ENCODE measurements at regions not wholly inside any gene's neighbourhood (a gene's known extent, or its start where the extent isn't known, plus 50 kb on each side); places are given as distances from the start of the nearest gene placed in this dataset.

GRCh38 chr1:87466621-87467020, 137.9 kb downstream of the LMO4 start:
- no peaks in the 10 kb centered on the region for H3K36me3 ChIP-seq (ENCODE audit: insufficient read depth, low read length)
- no peak overlapping the region for H3K4me3 ChIP-seq (ENCODE audit: low read depth, low read length)
- no peaks in the 10 kb centered on the region for H3K27me3 ChIP-seq (ENCODE audit: insufficient read depth, low read length)
- H3K4me1 ChIP-seq (ENCODE audit: control insufficient read depth, insufficient read depth, low read length, unreplicated experiment), result no peaks in the 10 kb centered on the region
- H3K27ac ChIP-seq (ENCODE audit: low read depth, low read length), result no peak overlapping the region
- H2AFZ ChIP-seq (ENCODE audit: low read length, unreplicated experiment), result no peak overlapping the region
- no peaks in the 10 kb centered on the region for H3K79me2 ChIP-seq (ENCODE audit: control insufficient read depth, insufficient read depth, low read length, unreplicated experiment)

- H3K4me1 ChIP-seq (ENCODE audit: control insufficient read depth, insufficient read depth, low read length, unreplicated experiment), result peaks cover 5% of the 10 kb centered on the region
- H3K36me3 ChIP-seq (ENCODE audit: insufficient read depth, low read length), result no peaks in the 10 kb centered on the region
- no peaks in the 10 kb centered on the region for H3K27me3 ChIP-seq (ENCODE audit: insufficient read depth, low read length)
- no peak overlapping the region for H3K27ac ChIP-seq (ENCODE audit: low read depth, low read length)
- no peak overlapping the region for H2AFZ ChIP-seq (ENCODE audit: low read length, unreplicated experiment)
- no peaks in the 10 kb centered on the region for H3K79me2 ChIP-seq (ENCODE audit: control insufficient read depth, insufficient read depth, low read length, unreplicated experiment)
- no peak overlapping the region for H3K4me3 ChIP-seq (ENCODE audit: low read depth, low read length)
These were observed 144.0 kb downstream of the LMO4 start for GRCh38 chr1:87472716-87473115.

GRCh38 chr1:87473203-87473661, 144.6 kb downstream of the LMO4 start:
- H3K27ac ChIP-seq (ENCODE audit: low read depth, low read length), result no peak overlapping the region
- no peaks in the 10 kb centered on the region for H3K79me2 ChIP-seq (ENCODE audit: control insufficient read depth, insufficient read depth, low read length, unreplicated experiment)
- no peak overlapping the region for H2AFZ ChIP-seq (ENCODE audit: low read length, unreplicated experiment)

GRCh38 chr1:87474098-87474497, 145.4 kb downstream of the LMO4 start:
- H3K4me1 ChIP-seq (ENCODE audit: control insufficient read depth, insufficient read depth, low read length, unreplicated experiment), result peaks cover 5% of the 10 kb centered on the region
- H3K36me3 ChIP-seq (ENCODE audit: insufficient read depth, low read length), result no peaks in the 10 kb centered on the region
- H3K27ac ChIP-seq (ENCODE audit: low read depth, low read length), result no peak overlapping the region
- H2AFZ ChIP-seq (ENCODE audit: low read length, unreplicated experiment), result no peak overlapping the region
- no peak overlapping the region for H3K4me3 ChIP-seq (ENCODE audit: low read depth, low read length)
- no peaks in the 10 kb centered on the region for H3K27me3 ChIP-seq (ENCODE audit: insufficient read depth, low read length)
- H3K79me2 ChIP-seq (ENCODE audit: control insufficient read depth, insufficient read depth, low read length, unreplicated experiment), result no peaks in the 10 kb centered on the region

More at GRCh38 chr1:87473203-87473661, 144.6 kb downstream of the LMO4 start:
- Histone ChIP-seq H3K4me1 (ENCODE audit: control insufficient read depth, insufficient read depth, low read length, unreplicated experiment) (peaks cover 5% of the 10 kb centered on the region), H3K4me3 (ENCODE audit: low read depth, low read length) (no peak overlapping the region), H3K36me3 (ENCODE audit: insufficient read depth, low read length) (no peaks in the 10 kb centered on the region), H3K27me3 (ENCODE audit: insufficient read depth, low read length) (no peaks in the 10 kb centered on the region)

- Histone ChIP-seq H3K27me3 (ENCODE audit: insufficient read depth, low read length) (no peaks in the 10 kb centered on the region), H3K4me3 (ENCODE audit: low read depth, low read length) (no peak overlapping the region), H3K4me1 (ENCODE audit: control insufficient read depth, insufficient read depth, low read length, unreplicated experiment) (peaks cover 5% of the 10 kb centered on the region), H3K36me3 (ENCODE audit: insufficient read depth, low read length) (no peaks in the 10 kb centered on the region), H3K79me2 (ENCODE audit: control insufficient read depth, insufficient read depth, low read length, unreplicated experiment) (no peaks in the 10 kb centered on the region), H3K27ac (ENCODE audit: low read depth, low read length) (no peak overlapping the region), H2AFZ (ENCODE audit: low read length, unreplicated experiment) (no peak overlapping the region)
These were observed 149.6 kb downstream of the LMO4 start for GRCh38 chr1:87478231-87478630.

GRCh38 chr1:87495147-87495546, 166.5 kb downstream of the LMO4 start:
- no peaks in the 10 kb centered on the region for H3K4me1 ChIP-seq (ENCODE audit: control insufficient read depth, insufficient read depth, low read length, unreplicated experiment)
- H3K79me2 ChIP-seq (ENCODE audit: control insufficient read depth, insufficient read depth, low read length, unreplicated experiment), result no peaks in the 10 kb centered on the region
- H3K4me3 ChIP-seq (ENCODE audit: low read depth, low read length), result no peak overlapping the region
- H3K36me3 ChIP-seq (ENCODE audit: insufficient read depth, low read length), result no peaks in the 10 kb centered on the region
- H2AFZ ChIP-seq (ENCODE audit: low read length, unreplicated experiment), result no peak overlapping the region
- no peak overlapping the region for H3K27ac ChIP-seq (ENCODE audit: low read depth, low read length)
- 0 out of 2 replicates have a peak, but pooled peaks cover 3% of the 10 kb centered on the region for H3K27me3 ChIP-seq (ENCODE audit: insufficient read depth, low read length)

- Histone ChIP-seq H2AFZ (ENCODE audit: low read length, unreplicated experiment) (no peak overlapping the region), H3K36me3 (ENCODE audit: insufficient read depth, low read length) (no peaks in the 10 kb centered on the region), H3K27me3 (ENCODE audit: insufficient read depth, low read length) (0 out of 2 replicates have a peak, but pooled peaks cover 3% of the 10 kb centered on the region), H3K79me2 (ENCODE audit: control insufficient read depth, insufficient read depth, low read length, unreplicated experiment) (no peaks in the 10 kb centered on the region), H3K27ac (ENCODE audit: low read depth, low read length) (no peak overlapping the region), H3K4me1 (ENCODE audit: control insufficient read depth, insufficient read depth, low read length, unreplicated experiment) (no peaks in the 10 kb centered on the region), H3K4me3 (ENCODE audit: low read depth, low read length) (no peak overlapping the region)
These were observed 167.2 kb downstream of the LMO4 start for GRCh38 chr1:87495870-87496269.

GRCh38 chr1:87497380-87498203, 168.9 kb downstream of the LMO4 start:
- Histone ChIP-seq H2AFZ (ENCODE audit: low read length, unreplicated experiment) (no peak overlapping the region), H3K4me3 (ENCODE audit: low read depth, low read length) (no peak overlapping the region), H3K27ac (ENCODE audit: low read depth, low read length) (no peak overlapping the region), H3K4me1 (ENCODE audit: control insufficient read depth, insufficient read depth, low read length, unreplicated experiment) (no peaks in the 10 kb centered on the region), H3K79me2 (ENCODE audit: control insufficient read depth, insufficient read depth, low read length, unreplicated experiment) (no peaks in the 10 kb centered on the region), H3K36me3 (ENCODE audit: insufficient read depth, low read length) (no peaks in the 10 kb centered on the region), H3K27me3 (ENCODE audit: insufficient read depth, low read length) (0 out of 2 replicates have a peak, but pooled peaks cover 3% of the 10 kb centered on the region)

GRCh38 chr1:87501738-87502137, 173.1 kb downstream of the LMO4 start:
- H2AFZ ChIP-seq (ENCODE audit: low read length, unreplicated experiment), result no peak overlapping the region

GRCh38 chr1:87505391-87505983, 176.8 kb downstream of the LMO4 start:
- Histone ChIP-seq H3K27me3 (ENCODE audit: insufficient read depth, low read length) (no peaks in the 10 kb centered on the region), H3K27ac (ENCODE audit: low read depth, low read length) (no peak overlapping the region), H2AFZ (ENCODE audit: low read length, unreplicated experiment) (no peak overlapping the region), H3K79me2 (ENCODE audit: control insufficient read depth, insufficient read depth, low read length, unreplicated experiment) (no peaks in the 10 kb centered on the region), H3K4me3 (ENCODE audit: low read depth, low read length) (no peak overlapping the region), H3K4me1 (ENCODE audit: control insufficient read depth, insufficient read depth, low read length, unreplicated experiment) (no peaks in the 10 kb centered on the region), H3K36me3 (ENCODE audit: insufficient read depth, low read length) (no peaks in the 10 kb centered on the region)

More at GRCh38 chr1:87501738-87502137, 173.1 kb downstream of the LMO4 start:
- H3K4me3 ChIP-seq (ENCODE audit: low read depth, low read length), result no peak overlapping the region
- no peaks in the 10 kb centered on the region for H3K79me2 ChIP-seq (ENCODE audit: control insufficient read depth, insufficient read depth, low read length, unreplicated experiment)
- no peaks in the 10 kb centered on the region for H3K36me3 ChIP-seq (ENCODE audit: insufficient read depth, low read length)
- H3K27me3 ChIP-seq (ENCODE audit: insufficient read depth, low read length), result no peaks in the 10 kb centered on the region
- no peaks in the 10 kb centered on the region for H3K4me1 ChIP-seq (ENCODE audit: control insufficient read depth, insufficient read depth, low read length, unreplicated experiment)
- no peak overlapping the region for H3K27ac ChIP-seq (ENCODE audit: low read depth, low read length)

GRCh38 chr1:87506147-87506546, 177.5 kb downstream of the LMO4 start:
- no peak overlapping the region for H3K4me3 ChIP-seq (ENCODE audit: low read depth, low read length)
- H3K27ac ChIP-seq (ENCODE audit: low read depth, low read length), result no peak overlapping the region
- H3K79me2 ChIP-seq (ENCODE audit: control insufficient read depth, insufficient read depth, low read length, unreplicated experiment), result no peaks in the 10 kb centered on the region
- H3K4me1 ChIP-seq (ENCODE audit: control insufficient read depth, insufficient read depth, low read length, unreplicated experiment), result no peaks in the 10 kb centered on the region
- no peaks in the 10 kb centered on the region for H3K27me3 ChIP-seq (ENCODE audit: insufficient read depth, low read length)
- no peak overlapping the region for H2AFZ ChIP-seq (ENCODE audit: low read length, unreplicated experiment)
- H3K36me3 ChIP-seq (ENCODE audit: insufficient read depth, low read length), result no peaks in the 10 kb centered on the region
